H54 (cell line): ENCODE measurements at regions not wholly inside any gene's neighbourhood (a gene's known extent, or its start where the extent isn't known, plus 50 kb on each side); places are given as distances from the start of the nearest gene placed in this dataset.
A peak's percentile ranks its signal among the peaks of the same experiment; 100 is the strongest.
"Not testable (repeated sequence)": the region's sequence is repeated elsewhere in the genome, so short reads cannot be mapped to it uniquely, and the experiment has no call there.

Source experiments
- DNase-seq: peaks from one replicate; pipeline ENCODE4 v3.0.0; 2011; ENCODE audit warnings: low spot score, mixed read lengths; ENCODE audit not compliant: insufficient read length
- FAIRE-seq: peaks from 3 replicates; lab custom pipeline; 2011; peaks lifted over from hg19 to GRCh38; lab: Jason Lieb, UNC
- POLR2A ChIP-seq: IDR thresholded peaks from 2 replicates; pipeline ENCODE4 v1.6.1; 2011; ENCODE audit warnings: low read depth, mild to moderate bottlenecking, low read length

- DNase-seq, result no peak
- no peak for FAIRE-seq
- no peak for TF ChIP-seq POLR2A
These were observed 397.1 kb upstream of the KCNMB2 start for GRCh38 chr3:178139116-178139515.

- TF ChIP-seq POLR2A, result no peak
- FAIRE-seq, result no peak
- no peak for DNase-seq
These were observed 395.5 kb upstream of the KCNMB2 start for GRCh38 chr3:178140531-178141304.

GRCh38 chr3:178141305-178141684 lies 394.9 kb upstream of the KCNMB2 start:
- DNase-seq, result not testable (repeated sequence)

GRCh38 chr3:178146406-178146831 lies 389.8 kb upstream of the KCNMB2 start:
- DNase-seq, result no peak
- no peak for TF ChIP-seq POLR2A
- no peak for FAIRE-seq

More at GRCh38 chr3:178141305-178141684, 394.9 kb upstream of the KCNMB2 start:
- not testable (repeated sequence) for FAIRE-seq

- DNase-seq (no peak), FAIRE-seq (no peak)
- no peak for TF ChIP-seq POLR2A
These were observed 389.2 kb upstream of the KCNMB2 start for GRCh38 chr3:178147001-178147400.

- DNase-seq (no peak), FAIRE-seq (no peak)
- no peak for TF ChIP-seq POLR2A
These were observed 384.0 kb upstream of the KCNMB2 start for GRCh38 chr3:178152031-178152806.

GRCh38 chr3:178152988-178153387 lies 383.2 kb upstream of the KCNMB2 start:
- FAIRE-seq, result no peak
- no peak for TF ChIP-seq POLR2A
- no peak for DNase-seq

- FAIRE-seq, result no peak
- no peak for DNase-seq
- TF ChIP-seq POLR2A, result no peak
These were observed 380.7 kb upstream of the KCNMB2 start for GRCh38 chr3:178155521-178155920.

- TF ChIP-seq POLR2A, result no peak
- DNase-seq (no peak), FAIRE-seq (no peak)
These were observed 379.9 kb upstream of the KCNMB2 start for GRCh38 chr3:178156301-178156700.

- no peak for FAIRE-seq
- no peak for TF ChIP-seq POLR2A
- DNase-seq, result no peak
These were observed 376.5 kb upstream of the KCNMB2 start for GRCh38 chr3:178159691-178160220.

GRCh38 chr3:178169421-178169820 lies 366.8 kb upstream of the KCNMB2 start:
- no peak for DNase-seq
- TF ChIP-seq POLR2A, result no peak
- FAIRE-seq, result no peak

GRCh38 chr3:178170698-178171535 lies 365.3 kb upstream of the KCNMB2 start:
- DNase-seq (no peak), FAIRE-seq (peak; percentile 75)
- TF ChIP-seq POLR2A, result no peak

GRCh38 chr3:178172121-178172520 lies 364.1 kb upstream of the KCNMB2 start:
- DNase-seq (no peak), FAIRE-seq (no peak)
- TF ChIP-seq POLR2A, result no peak
